Smooth muscle cell (in vitro differentiated cells): ENCODE measurements at regions not wholly inside any gene's neighbourhood (a gene's known extent, or its start where the extent isn't known, plus 50 kb on each side); places are given as distances from the start of the nearest gene placed in this dataset.

Experiments used
- DNase-seq: peaks from one replicate; lab custom pipeline; 2025; ENCODE audit not compliant: unreplicated experiment; lab: John Stamatoyannopoulos, UW
- H2AFZ ChIP-seq: fragments of 200-600 bp; sonication (generic); 2 replicates; pipeline ENCODE4 v1.6.0; 2016; ENCODE audit warnings: antibody characterized with exemption, low read depth, mild to moderate bottlenecking
- H3F3A ChIP-seq: fragments of 200-600 bp; sonication (generic); 2 replicates; pipeline ENCODE4 v1.6.0; 2017; ENCODE audit warnings: antibody characterized with exemption, low read depth
- H3K27ac ChIP-seq: fragments of 200-600 bp; sonication (generic); 2 replicates; pipeline ENCODE4 v1.5.1; 2016; ENCODE audit warnings: low read depth, mild to moderate bottlenecking
- H3K27me3 ChIP-seq: fragments of 200-600 bp; sonication (generic); 2 replicates; pipeline ENCODE4 v1.6.1; 2016; ENCODE audit warnings: low read depth, mild to moderate bottlenecking
- H3K36me3 ChIP-seq: fragments of 200-600 bp; sonication (generic); 2 replicates; pipeline ENCODE4 v1.5.1; 2016; ENCODE audit warnings: low read depth
- H3K4me1 ChIP-seq: fragments of 200-600 bp; sonication (generic); 2 replicates; pipeline ENCODE4 v1.5.1; 2016; ENCODE audit warnings: low read depth
- H3K4me2 ChIP-seq: fragments of 200-600 bp; sonication (generic); 2 replicates; pipeline ENCODE4 v1.6.0; 2016; ENCODE audit warnings: mild to moderate bottlenecking
- H3K4me3 ChIP-seq: fragments of 200-600 bp; sonication (generic); 2 replicates; pipeline ENCODE4 v1.5.1; 2016; ENCODE audit warnings: mild to moderate bottlenecking
- H3K79me2 ChIP-seq: fragments of 200-600 bp; sonication (generic); 2 replicates; pipeline ENCODE4 v1.6.0; 2016; ENCODE audit warnings: low read depth, mild to moderate bottlenecking
- H3K9ac ChIP-seq: fragments of 200-600 bp; sonication (generic); 2 replicates; pipeline ENCODE4 v1.6.0; 2016; ENCODE audit warnings: low read depth
- H3K9me3 ChIP-seq: fragments of 200-600 bp; sonication (generic); replicated peaks from 2 replicates; pipeline ENCODE4 v1.5.1; 2016; ENCODE audit warnings: low read depth
- H4K20me1 ChIP-seq: fragments of 200-600 bp; sonication (generic); 2 replicates; pipeline ENCODE4 v1.6.0; 2016; ENCODE audit warnings: low read depth
- CTCF ChIP-seq: fragments of 200-600 bp; sonication (generic); IDR thresholded peaks from 2 replicates; pipeline ENCODE4 v1.5.1; 2017; ENCODE audit warnings: borderline replicate concordance, mild to moderate bottlenecking, antibody characterized with exemption; ENCODE audit not compliant: insufficient read depth, poor library complexity, severe bottlenecking
- WGBS: methylation state at CpG from one replicate; pipeline ENCODE4 v1.1.7; 2016; ENCODE audit warnings: low lambda C conversion rate; 5-methylcytosine and 5-hydroxymethylcytosine counted together

- H3K9ac ChIP-seq = no peak overlapping the region
- H3K4me3 ChIP-seq = no peak overlapping the region
- WGBS = 93% methylated on average over 1 of the region's 1 CpG
- no peaks in the 10 kb centered on the region for H3K27me3 ChIP-seq
- H3K4me1 ChIP-seq = no peaks in the 10 kb centered on the region
- TF ChIP-seq CTCF = no peak
- H3K9me3 ChIP-seq = no peaks in the 10 kb centered on the region
- no peaks in the 10 kb centered on the region for H4K20me1 ChIP-seq
- H3K4me2 ChIP-seq = no peak overlapping the region
- H2AFZ ChIP-seq = no peak overlapping the region
- no peaks in the 10 kb centered on the region for H3F3A ChIP-seq
- DNase-seq = no peak
- H3K79me2 ChIP-seq = no peaks in the 10 kb centered on the region
- H3K36me3 ChIP-seq = no peaks in the 10 kb centered on the region
- no peak overlapping the region for H3K27ac ChIP-seq
Observed at GRCh38 chr5:101153526-101153925, 250.4 kb upstream of the ST8SIA4 start.

- no peaks in the 10 kb centered on the region for H3F3A ChIP-seq
- TF ChIP-seq CTCF = no peak
- H3K27ac ChIP-seq = no peak overlapping the region
Observed at GRCh38 chr5:101143526-101143925, 240.4 kb upstream of the ST8SIA4 start.

GRCh38 chr5:101142102-101142501, 239.0 kb upstream of the ST8SIA4 start:
- Histone ChIP-seq H4K20me1 (no peaks in the 10 kb centered on the region), H3K9ac (no peak overlapping the region), H3K4me2 (no peak overlapping the region), H3K36me3 (no peaks in the 10 kb centered on the region), H3K27ac (no peak overlapping the region), H3K9me3 (no peaks in the 10 kb centered on the region), H2AFZ (no peak overlapping the region), H3F3A (no peaks in the 10 kb centered on the region), H3K4me1 (no peaks in the 10 kb centered on the region), H3K79me2 (no peaks in the 10 kb centered on the region), H3K27me3 (no peaks in the 10 kb centered on the region), H3K4me3 (no peak overlapping the region)
- WGBS = 88% methylated on average over 3 of the region's 3 CpGs
- TF ChIP-seq CTCF = no peak
- DNase-seq = no peak

More at GRCh38 chr5:101143526-101143925, 240.4 kb upstream of the ST8SIA4 start:
- Histone ChIP-seq H3K9me3 (no peaks in the 10 kb centered on the region), H4K20me1 (no peaks in the 10 kb centered on the region), H3K4me1 (no peaks in the 10 kb centered on the region), H3K4me3 (no peak overlapping the region), H2AFZ (no peak overlapping the region), H3K4me2 (no peak overlapping the region), H3K27me3 (no peaks in the 10 kb centered on the region), H3K36me3 (no peaks in the 10 kb centered on the region), H3K79me2 (no peaks in the 10 kb centered on the region), H3K9ac (no peak overlapping the region)
- no peak for DNase-seq

GRCh38 chr5:101136454-101136853, 233.4 kb upstream of the ST8SIA4 start:
- Histone ChIP-seq H3K79me2 (no peaks in the 10 kb centered on the region), H3K36me3 (no peaks in the 10 kb centered on the region), H3K27me3 (no peaks in the 10 kb centered on the region), H2AFZ (no peak overlapping the region), H3K4me2 (no peak overlapping the region), H3K9me3 (no peaks in the 10 kb centered on the region), H4K20me1 (no peaks in the 10 kb centered on the region), H3K4me1 (no peaks in the 10 kb centered on the region), H3K4me3 (no peak overlapping the region), H3K27ac (no peak overlapping the region), H3K9ac (no peak overlapping the region), H3F3A (no peaks in the 10 kb centered on the region)
- no peak for DNase-seq
- WGBS = 84% methylated on average over 3 of the region's 3 CpGs
- no peak for TF ChIP-seq CTCF
